Spleen (tissue), 11 donors: ENCODE measurements at regions not wholly inside any gene's neighbourhood (a gene's known extent, or its start where the extent isn't known, plus 50 kb on each side); places are given as distances from the start of the nearest gene placed in this dataset.
A peak's percentile ranks its signal among the peaks of the same experiment; 100 is the strongest.

ENCODE experiments used
- DNase-seq: peaks from one replicate; pipeline ENCODE4 v3.0.0-alpha.2; 2020
- H3K27ac ChIP-seq, 8 donors: fragments of 200-600 bp; sonication (generic) in 7 of 8; 1 replicate in 4 of 8; 2 replicates in 4 of 8; pipeline versions ENCODE4 v1.5.0 to v1.8.0; 2016 to 2021; ENCODE audit warnings: inconsistent platforms in 4 of 8, mild to moderate bottlenecking in 4 of 8, moderate library complexity in 1 of 8
- H3K27me3 ChIP-seq, 7 donors: fragments of 200-600 bp; sonication (generic) in 6 of 7; replicated peaks in 1 of 7; 1 replicate in 4 of 7; 2 replicates in 3 of 7; pipeline versions ENCODE4 v1.5.0 to v1.8.0; 2016 to 2021; ENCODE audit warnings: inconsistent platforms in 3 of 7, mild to moderate bottlenecking in 1 of 7
- H3K36me3 ChIP-seq, 6 donors: fragments of 200-600 bp; sonication (generic) in 5 of 6; 1 replicate in 4 of 6; 2 replicates in 2 of 6; pipeline versions ENCODE4 v1.5.0 to v1.8.0; 2016 to 2021; ENCODE audit warnings: inconsistent platforms in 2 of 6
- H3K4me1 ChIP-seq, 6 donors: fragments of 200-600 bp; sonication (generic) in 5 of 6; 1 replicate in 3 of 6; 2 replicates in 3 of 6; pipeline versions ENCODE4 v1.5.0 to v1.8.0; 2016 to 2021; ENCODE audit warnings: inconsistent platforms in 3 of 6
- H3K4me3 ChIP-seq, 8 donors: fragments of 200-600 bp; sonication (generic) in 7 of 8; 1 replicate in 4 of 8; 2 replicates in 4 of 8; pipeline versions ENCODE4 v1.5.0 to v1.8.0; 2016 to 2021; ENCODE audit warnings: inconsistent platforms in 4 of 8, mild to moderate bottlenecking in 4 of 8, moderate library complexity in 2 of 8
- H3K9me3 ChIP-seq, 8 donors: fragments of 200-600 bp; sonication (generic) in 7 of 8; 1 replicate in 4 of 8; 2 replicates in 4 of 8; pipeline versions ENCODE4 v1.5.0 to v1.8.0; 2016 to 2021; ENCODE audit warnings: inconsistent platforms in 4 of 8
- POLR2A ChIP-seq, 3 donors: fragments of 450-650 bp; IDR thresholded peaks; one replicate each; pipeline ENCODE4 v1.5.1; 2017; ENCODE audit warnings: antibody characterized with exemption in 3 of 3, mild to moderate bottlenecking in 1 of 3
- POLR2AphosphoS5 ChIP-seq, 3 donors: sonication (generic); formaldehyde crosslinking; IDR thresholded peaks; one replicate each; pipeline ENCODE4 v1.5.1; 2017; ENCODE audit warnings: antibody characterized with exemption in 3 of 3
- whole genome bisulfite sequencing, 5 donors: extraction: QIAGEN DNeasy Blood & Tissue Kit in 3 of 5; methylation state at CpG; one replicate each; pipeline versions ENCODE4 v1.1.5 to v1.1.7; 2013 to 2018; 5-methylcytosine and 5-hydroxymethylcytosine counted together
- intact Hi-C: fragments of 100-400 bp; cut with DNase I; formaldehyde crosslinking; loops from one replicate; pipeline ENCODE4 v1.15.0; 2023; ENCODE audit warnings: low total_unique reads
- TF ChIP-seq, protein P1 (sequence below), 11 experiments: fragments of 200-600 bp in 7 of 11; fragments of 450-650 bp in 4 of 11; sonication (generic) in 4 of 11; IDR thresholded peaks in 8 of 11; conservative IDR thresholded peaks in 3 of 11; 1 replicate in 7 of 11; 2 replicates in 4 of 11; pipeline versions ENCODE4 v1.4.0 to v1.8.0; 2016 to 2021; ENCODE audit warnings: antibody characterized with exemption in 11 of 11, inconsistent platforms in 4 of 11, mild to moderate bottlenecking in 1 of 11
- donor health status: healthy with polysubstance abuse.
- donor health status: DM: no; HTN: no; CAD: no; lungs with moderate emphysema.
- donor health status: DM: no; HTN: no; CAD: no.
- donor health status: Bipolar disorder and iron deficiency.
- donor health status: healthy.
- donor health status: DM: no; HTN: no; CAD: no.
- donor health status: DM: yes; HTN: yes; CAD: no.

- Histone ChIP-seq H3K27me3 (peaks cover 0 to under 1% (median 0%) of the 10 kb centered on the region in 7 donors), H3K36me3 (no peaks in the 10 kb centered on the region), H3K4me1 (peaks cover 0 to 56% (median 36%) of the 10 kb centered on the region in 6 donors), H3K9me3 (no peaks in the 10 kb centered on the region), H3K27ac (peak overlapping the region in 7 of 8 donors; percentile 55 to 83 (median 78)), H3K4me3 (peak overlapping the region in 1 of 8 donors; percentile 39)
- intact Hi-C loops, result no loop called here
- DNase-seq, result peak; percentile 83
- TF ChIP-seq, protein P1, sequence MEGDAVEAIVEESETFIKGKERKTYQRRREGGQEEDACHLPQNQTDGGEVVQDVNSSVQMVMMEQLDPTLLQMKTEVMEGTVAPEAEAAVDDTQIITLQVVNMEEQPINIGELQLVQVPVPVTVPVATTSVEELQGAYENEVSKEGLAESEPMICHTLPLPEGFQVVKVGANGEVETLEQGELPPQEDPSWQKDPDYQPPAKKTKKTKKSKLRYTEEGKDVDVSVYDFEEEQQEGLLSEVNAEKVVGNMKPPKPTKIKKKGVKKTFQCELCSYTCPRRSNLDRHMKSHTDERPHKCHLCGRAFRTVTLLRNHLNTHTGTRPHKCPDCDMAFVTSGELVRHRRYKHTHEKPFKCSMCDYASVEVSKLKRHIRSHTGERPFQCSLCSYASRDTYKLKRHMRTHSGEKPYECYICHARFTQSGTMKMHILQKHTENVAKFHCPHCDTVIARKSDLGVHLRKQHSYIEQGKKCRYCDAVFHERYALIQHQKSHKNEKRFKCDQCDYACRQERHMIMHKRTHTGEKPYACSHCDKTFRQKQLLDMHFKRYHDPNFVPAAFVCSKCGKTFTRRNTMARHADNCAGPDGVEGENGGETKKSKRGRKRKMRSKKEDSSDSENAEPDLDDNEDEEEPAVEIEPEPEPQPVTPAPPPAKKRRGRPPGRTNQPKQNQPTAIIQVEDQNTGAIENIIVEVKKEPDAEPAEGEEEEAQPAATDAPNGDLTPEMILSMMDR (IDR thresholded peaks at IDR 0.05 in 8 of 11, conservative IDR thresholded peaks at IDR 0.05 in 3 of 11), result no peak
- TF ChIP-seq POLR2A (IDR thresholded peaks at IDR 0.05) (no peak), POLR2AphosphoS5 (IDR thresholded peaks at IDR 0.05) (peak in 1 of 3 donors; percentile 40)
- 58 to 73% (median 63%) methylated on average over 14 of the region's 14 CpGs for WGBS, 5 donors
Measured at GRCh38 chr20:50297498-50298376, 107.1 kb downstream of the CEBPB start.

- intact Hi-C loops, result no loop called here
- TF ChIP-seq POLR2A (IDR thresholded peaks at IDR 0.05), result no peak
- peak in 2 of 3 donors; percentile 28 to 64 for TF ChIP-seq POLR2AphosphoS5 (IDR thresholded peaks at IDR 0.05)
- Histone ChIP-seq H3K36me3 (no peaks in the 10 kb centered on the region), H3K9me3 (no peaks in the 10 kb centered on the region), H3K4me1 (peaks cover 0 to 56% (median 30%) of the 10 kb centered on the region in 6 donors), H3K27me3 (no peaks in the 10 kb centered on the region), H3K4me3 (no peak overlapping the region), H3K27ac (peak overlapping the region in 4 of 8 donors; percentile 78 to 83 (median 82))
- peak; percentile 65 for DNase-seq
- 77 to 87% (median 79%) methylated on average over 20 of the region's 20 CpGs for WGBS, 5 donors
Measured at GRCh38 chr20:50298554-50299324, 108.1 kb downstream of the CEBPB start.

DNA sequence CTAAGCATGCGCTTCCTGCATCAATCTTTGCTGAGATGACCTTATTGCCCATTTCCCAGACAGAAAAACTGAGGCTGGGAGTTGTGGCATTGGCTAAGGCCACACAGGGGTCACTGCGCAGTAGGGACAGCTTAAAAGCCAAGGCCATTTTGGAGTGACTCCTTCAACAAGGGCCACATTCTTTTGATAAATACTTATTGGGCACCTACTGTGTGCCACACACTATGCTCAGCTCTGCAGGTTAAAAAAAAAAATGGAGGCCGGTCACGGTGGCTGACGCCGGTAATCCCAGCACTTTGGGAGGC, 108.6 kb downstream of the CEBPB start:
- TF ChIP-seq POLR2A (IDR thresholded peaks at IDR 0.05) (no peak), POLR2AphosphoS5 (IDR thresholded peaks at IDR 0.05) (no peak)
- TF ChIP-seq, protein P1 (IDR thresholded peaks at IDR 0.05 in 8 of 11, conservative IDR thresholded peaks at IDR 0.05 in 3 of 11), result no peak
- no peaks in the 10 kb centered on the region for H3K36me3 ChIP-seq
- intact Hi-C loops, result no loop called here
- H3K4me3 ChIP-seq, result no peak overlapping the region
- 93 to 97% (median 94%) methylated on average over 5 to 6 of the region's 6 CpGs for WGBS, 5 donors
- peaks cover 0 to 61% (median 32%) of the 10 kb centered on the region in 6 donors for H3K4me1 ChIP-seq
- peak overlapping the region in 4 of 8 donors; percentile 78 to 83 (median 82) for H3K27ac ChIP-seq
- DNase-seq, result no peak
- H3K27me3 ChIP-seq, result no peaks in the 10 kb centered on the region
- no peaks in the 10 kb centered on the region for H3K9me3 ChIP-seq

- DNase-seq, result no peak
- H3K27me3 ChIP-seq, result no peaks in the 10 kb centered on the region
- H3K36me3 ChIP-seq, result no peaks in the 10 kb centered on the region
- WGBS, 5 donors, result 92 to 99% (median 95%) methylated on average over 3 of the region's 3 CpGs
- TF ChIP-seq, protein P1 (IDR thresholded peaks at IDR 0.05 in 8 of 11, conservative IDR thresholded peaks at IDR 0.05 in 3 of 11), result no peak
- TF ChIP-seq POLR2AphosphoS5 (IDR thresholded peaks at IDR 0.05) (no peak), POLR2A (IDR thresholded peaks at IDR 0.05) (no peak)
- peaks cover 0 to 73% (median 39%) of the 10 kb centered on the region in 6 donors for H3K4me1 ChIP-seq
- intact Hi-C loops, result no loop called here
- H3K9me3 ChIP-seq, result no peaks in the 10 kb centered on the region
- no peak overlapping the region for H3K4me3 ChIP-seq
- no peak overlapping the region for H3K27ac ChIP-seq
Measured at GRCh38 chr20:50301165-50301564, 110.5 kb downstream of the CEBPB start.
